Small intestine (tissue), 7 donors: ENCODE measurements at regions not wholly inside any gene's neighbourhood (a gene's known extent, or its start where the extent isn't known, plus 50 kb on each side); places are given as distances from the start of the nearest gene placed in this dataset.

Experiments
- DNase-seq, 2 donors: peaks; one replicate each; pipeline versions ENCODE4 v3.0.0 to v3.0.0-alpha.2; 2013
- FAIRE-seq: peaks from 2 replicates; lab custom pipeline; 2012; peaks lifted over from hg19 to GRCh38; lab: Jason Lieb, UNC
- H3K27ac ChIP-seq, 3 donors: one replicate each; pipeline ENCODE4 v1.5.1; 2013; ENCODE audit warnings: low read length in 2 of 3, mild to moderate bottlenecking in 2 of 3, control low read depth in 1 of 3, inconsistent platforms in 1 of 3, low read depth in 1 of 3, moderate library complexity in 1 of 3
- H3K27me3 ChIP-seq, 3 donors: one replicate each; pipeline ENCODE4 v1.6.1; 2013; ENCODE audit warnings: low read length in 3 of 3, inconsistent platforms in 1 of 3; ENCODE audit not compliant: control insufficient read depth in 3 of 3, insufficient read depth in 3 of 3
- H3K36me3 ChIP-seq, 3 donors: one replicate each; pipeline ENCODE4 v1.6.1; 2013; ENCODE audit warnings: low read length in 3 of 3, inconsistent platforms in 1 of 3, low read depth in 1 of 3, mild to moderate bottlenecking in 1 of 3, moderate library complexity in 1 of 3; ENCODE audit not compliant: control insufficient read depth in 3 of 3, insufficient read depth in 2 of 3
- H3K4me1 ChIP-seq, 3 donors: one replicate each; pipeline ENCODE4 v1.6.1; 2013; ENCODE audit warnings: low read length in 2 of 3, inconsistent platforms in 1 of 3, low read depth in 1 of 3, mild to moderate bottlenecking in 1 of 3, moderate library complexity in 1 of 3; ENCODE audit not compliant: control insufficient read depth in 3 of 3, insufficient read depth in 2 of 3
- H3K4me3 ChIP-seq, 3 donors: one replicate each; pipeline ENCODE4 v1.5.1; 2013; ENCODE audit warnings: low read length in 3 of 3, control low read depth in 1 of 3, inconsistent platforms in 1 of 3, low read depth in 1 of 3, mild to moderate bottlenecking in 1 of 3, moderate library complexity in 1 of 3
- H3K9me3 ChIP-seq, 2 donors: one replicate each; pipeline ENCODE4 v1.6.1; 2013; ENCODE audit warnings: low read depth in 1 of 2, low read length in 1 of 2; ENCODE audit not compliant: control insufficient read depth in 2 of 2, insufficient read depth in 1 of 2
- WGBS, 3 donors: extraction: QIAGEN DNeasy Blood & Tissue Kit; methylation state at CpG; one replicate each; pipeline ENCODE4 v1.1.7; 2013; 5-methylcytosine and 5-hydroxymethylcytosine counted together
- donor health status: healthy with polysubstance abuse.
- donor health status: control.
- donor health status: control.
- donor health status: Bipolar disorder and iron deficiency.
- donor health status: healthy.

DNA sequence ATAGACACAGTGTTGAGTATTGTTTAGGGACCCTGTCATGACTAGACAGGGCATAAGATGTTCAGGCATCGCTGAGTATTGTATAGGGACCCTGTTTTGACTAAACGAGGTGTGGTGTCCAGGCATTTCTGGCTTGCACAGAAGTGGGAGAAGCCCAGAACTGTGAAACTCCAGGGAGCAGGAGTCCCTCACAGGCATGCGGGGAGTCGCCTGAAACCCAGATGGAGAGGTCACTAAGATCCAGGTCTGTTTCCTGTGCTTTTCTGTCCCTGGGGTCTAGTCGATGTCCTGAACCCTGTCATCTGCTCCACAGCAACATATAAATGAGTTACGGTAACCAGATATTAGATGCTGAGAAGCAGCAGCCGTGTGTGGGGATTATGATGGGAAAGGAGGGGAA, 469.0 kb upstream of the SALL3 start:
- no peak overlapping the region for H3K27ac ChIP-seq
- peaks cover 0 to 7% of the 10 kb centered on the region in 2 donors for H3K9me3 ChIP-seq
- no peak overlapping the region for H3K4me3 ChIP-seq
- no peaks in the 10 kb centered on the region for H3K27me3 ChIP-seq
- FAIRE-seq (no peak), DNase-seq (no peak)
- no peaks in the 10 kb centered on the region for H3K4me1 ChIP-seq
- 73 to 82% (median 80%) methylated on average over 7 of the region's 7 CpGs for WGBS, 3 donors
- no peaks in the 10 kb centered on the region for H3K36me3 ChIP-seq

DNA sequence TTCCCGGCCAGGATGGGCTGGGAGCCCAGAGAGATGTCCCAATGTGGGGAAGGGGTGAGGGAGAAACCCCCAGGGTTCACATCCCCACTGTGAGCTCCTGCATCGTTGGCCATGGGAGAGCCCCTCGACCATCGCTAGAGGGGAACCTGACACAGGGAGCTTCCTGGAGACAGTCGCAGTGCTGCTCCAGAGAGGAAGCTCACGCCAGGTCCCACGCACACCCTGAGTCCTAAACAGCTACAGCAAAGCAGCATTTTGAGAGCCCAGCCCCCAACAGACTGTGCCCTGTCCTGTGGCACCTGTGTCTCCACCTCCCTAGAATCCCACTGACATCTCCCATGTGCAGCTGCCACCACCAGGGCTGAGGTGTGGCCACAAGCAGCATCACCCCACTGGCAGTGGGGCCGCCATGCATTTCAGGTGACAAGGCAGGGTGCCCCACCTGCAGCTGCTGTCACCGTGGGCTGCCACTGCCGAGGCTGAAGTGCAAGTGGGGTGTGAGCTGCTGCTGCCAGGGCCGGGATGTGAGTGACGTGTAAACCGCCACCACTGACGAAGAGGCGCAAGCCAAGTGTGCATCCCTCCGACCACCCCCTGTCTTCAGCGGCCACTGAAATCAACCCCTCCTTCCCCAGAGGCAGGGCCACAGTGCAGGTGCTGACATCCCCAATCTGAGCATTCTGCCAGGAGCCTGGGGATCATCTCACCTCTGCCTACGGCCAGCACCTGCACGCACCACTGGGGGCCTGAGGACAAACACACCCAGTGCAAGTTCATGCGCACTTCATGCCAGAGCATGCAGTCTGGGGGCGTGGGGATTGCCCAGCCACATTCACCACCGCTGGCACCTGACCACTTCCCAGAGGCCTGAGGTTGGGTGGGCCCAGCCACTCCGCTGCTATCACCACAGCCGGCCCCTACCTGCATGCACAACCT, 467.7 kb upstream of the SALL3 start:
- H3K36me3 ChIP-seq: no peaks in the 10 kb centered on the region
- 82 to 84% (median 83%) methylated on average over 24 of the region's 24 CpGs for WGBS, 3 donors
- DNase-seq: no peak
- peaks cover 0 to 7% of the 10 kb centered on the region in 2 donors for H3K9me3 ChIP-seq
- no peaks in the 10 kb centered on the region for H3K27me3 ChIP-seq
- H3K27ac ChIP-seq: no peak overlapping the region
- H3K4me1 ChIP-seq: no peaks in the 10 kb centered on the region
- H3K4me3 ChIP-seq: no peak overlapping the region
- no peak for FAIRE-seq

DNA sequence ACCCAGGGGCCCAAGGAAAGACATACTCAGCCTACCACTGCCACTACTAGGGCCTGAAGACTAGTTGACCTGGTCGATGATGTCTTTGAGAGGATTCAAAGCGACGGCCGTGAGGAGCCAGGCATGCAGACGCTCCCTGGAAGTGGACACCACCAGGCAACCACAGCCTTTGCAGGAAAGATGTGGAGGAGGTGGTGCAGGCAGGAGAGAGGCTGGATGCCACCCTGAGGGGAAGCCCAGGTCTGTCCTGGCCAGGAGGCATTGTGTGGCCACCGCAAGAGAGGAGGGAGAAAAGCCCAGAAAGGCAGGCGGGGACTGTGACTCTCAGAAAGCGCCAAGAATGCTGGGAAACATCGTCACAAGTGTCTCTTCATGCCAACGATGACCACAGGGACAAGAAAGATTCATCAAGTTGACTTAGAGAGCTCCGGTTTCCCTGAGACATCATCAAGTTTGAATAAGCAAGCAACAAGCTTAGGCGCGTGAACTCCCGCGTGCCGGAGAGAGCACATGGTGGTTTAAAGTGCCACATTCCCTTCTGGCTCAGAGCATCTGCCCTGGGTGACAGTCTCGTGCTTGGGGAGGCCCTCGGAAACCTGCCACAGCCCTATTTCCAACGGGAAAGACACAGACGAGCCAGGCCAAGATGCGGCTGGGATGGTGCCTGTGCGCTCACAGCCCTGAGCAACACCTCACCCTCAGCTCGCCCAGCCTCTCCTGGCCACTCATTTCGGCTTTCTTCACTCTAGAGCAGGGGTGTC, 464.5 kb upstream of the SALL3 start:
- 87 to 90% (median 89%) methylated on average over 24 of the region's 24 CpGs for WGBS, 3 donors
- Histone ChIP-seq H3K36me3 (no peaks in the 10 kb centered on the region), H3K4me1 (no peaks in the 10 kb centered on the region), H3K27ac (no peak overlapping the region), H3K9me3 (peaks cover 0 to 23% of the 10 kb centered on the region in 2 donors), H3K4me3 (no peak overlapping the region), H3K27me3 (no peaks in the 10 kb centered on the region)
- no peak for FAIRE-seq
- no peak for DNase-seq

DNA sequence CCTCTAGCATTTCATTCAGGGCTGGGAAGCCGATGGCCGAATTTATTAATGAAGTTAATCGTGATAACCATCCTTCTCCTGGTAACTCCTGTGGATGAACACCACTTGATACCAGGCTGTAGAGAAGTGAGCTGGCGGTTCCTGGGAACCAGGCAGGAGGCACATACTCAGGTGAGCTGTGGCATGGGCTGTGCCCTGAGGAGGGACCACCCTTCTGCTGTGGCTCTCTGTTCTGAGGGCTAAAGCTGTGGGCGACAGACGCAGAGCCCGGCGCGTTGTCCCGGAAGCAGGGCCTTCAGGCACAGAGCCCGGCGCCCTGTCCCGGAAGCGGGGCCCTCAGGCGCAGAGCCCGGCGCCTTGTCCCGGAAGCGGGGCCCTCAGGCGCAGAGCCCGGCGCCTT, 462.3 kb upstream of the SALL3 start:
- H3K27ac ChIP-seq: no peak overlapping the region
- H3K4me3 ChIP-seq: no peak overlapping the region
- 88 to 93% (median 89%) methylated on average over 19 to 22 of the region's 22 CpGs for WGBS, 3 donors
- DNase-seq (no peak), FAIRE-seq (no peak)
- H3K27me3 ChIP-seq: no peaks in the 10 kb centered on the region
- no peaks in the 10 kb centered on the region for H3K36me3 ChIP-seq
- peaks cover 0 to 34% of the 10 kb centered on the region in 2 donors for H3K9me3 ChIP-seq
- H3K4me1 ChIP-seq: no peaks in the 10 kb centered on the region

DNA sequence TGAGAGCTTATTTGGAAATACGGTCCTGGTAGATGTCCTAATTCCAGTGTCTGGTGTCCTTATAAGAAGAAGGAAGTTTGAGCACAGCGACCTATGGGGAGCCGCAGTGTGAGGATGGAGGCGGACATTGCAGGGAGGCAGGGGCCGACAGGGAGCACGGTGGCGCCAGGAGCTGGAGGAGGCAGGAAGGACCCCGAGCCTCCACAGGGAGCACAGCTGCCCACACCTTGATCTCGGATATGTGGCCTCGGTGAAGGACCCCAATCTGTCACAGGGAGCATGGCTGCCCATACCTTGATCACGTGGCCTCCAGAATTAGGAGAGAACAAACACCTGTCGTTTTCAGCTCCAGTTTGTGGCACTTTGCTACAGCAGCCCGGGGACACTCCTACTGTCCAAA, 461.6 kb upstream of the SALL3 start:
- Histone ChIP-seq H3K4me3 (no peak overlapping the region), H3K27me3 (no peaks in the 10 kb centered on the region), H3K9me3 (peaks cover 0 to 39% of the 10 kb centered on the region in 2 donors), H3K27ac (no peak overlapping the region), H3K4me1 (no peaks in the 10 kb centered on the region), H3K36me3 (no peaks in the 10 kb centered on the region)
- FAIRE-seq (no peak), DNase-seq (no peak)
- WGBS, 3 donors: 79 to 81% (median 79%) methylated on average over 13 of the region's 13 CpGs

DNA sequence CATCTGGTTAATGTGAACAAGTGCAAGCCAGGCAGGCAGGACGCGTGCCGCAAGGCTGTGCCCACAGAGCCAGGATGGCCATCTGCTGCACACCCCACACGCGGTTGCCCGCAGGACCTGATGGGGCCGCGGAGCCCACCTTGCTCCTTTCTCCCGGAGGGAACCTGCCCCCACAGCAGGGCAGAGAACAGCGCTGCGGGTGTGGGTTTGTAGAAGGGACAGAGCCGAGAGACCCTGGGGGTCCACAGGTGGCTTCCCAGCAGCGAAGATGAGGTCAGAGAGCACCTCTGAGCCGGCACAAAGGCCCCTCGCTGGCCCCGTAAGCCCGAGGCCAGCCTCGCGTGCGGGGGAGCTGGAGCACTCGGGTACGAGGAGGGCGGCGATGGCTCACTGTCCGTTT, 460.8 kb upstream of the SALL3 start:
- H3K9me3 ChIP-seq: peaks cover 0 to 43% of the 10 kb centered on the region in 2 donors
- no peak for DNase-seq
- H3K4me1 ChIP-seq: no peaks in the 10 kb centered on the region
- no peak overlapping the region for H3K4me3 ChIP-seq
- no peaks in the 10 kb centered on the region for H3K36me3 ChIP-seq
- 89 to 90% (median 89%) methylated on average over 25 of the region's 25 CpGs for WGBS, 3 donors
- FAIRE-seq: no peak
- H3K27ac ChIP-seq: no peak overlapping the region
- H3K27me3 ChIP-seq: no peaks in the 10 kb centered on the region

DNA sequence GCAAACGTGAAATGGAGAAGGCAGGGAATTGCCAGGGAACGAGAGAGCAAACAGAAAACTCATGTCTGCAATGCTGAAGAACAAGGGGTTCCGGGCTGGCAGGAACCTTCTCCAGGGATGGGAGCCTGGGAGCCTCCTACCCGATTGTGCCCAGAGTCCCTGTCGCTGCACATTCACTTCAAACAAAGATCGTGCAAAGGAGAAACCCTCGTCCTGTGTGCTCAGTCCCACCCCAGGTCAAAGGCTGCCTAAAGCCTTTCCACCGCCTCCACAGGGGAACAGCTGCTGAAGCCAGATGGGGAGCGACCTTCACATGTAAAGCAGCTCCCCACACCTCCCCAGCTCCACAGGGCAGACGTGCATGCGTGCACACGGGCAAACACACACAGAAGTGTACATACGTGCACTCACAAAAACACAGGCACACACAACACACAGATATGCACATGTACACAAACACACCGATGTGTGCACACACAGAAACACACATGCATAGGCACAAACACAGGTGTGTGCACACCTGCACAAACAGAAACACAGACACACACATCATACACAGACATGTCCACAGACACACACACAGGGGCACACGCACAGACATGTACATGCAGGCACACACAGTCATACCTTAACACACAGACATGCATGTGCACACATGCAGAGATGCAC, 460.1 kb upstream of the SALL3 start:
- Histone ChIP-seq H3K4me1 (no peaks in the 10 kb centered on the region), H3K4me3 (no peak overlapping the region), H3K27me3 (no peaks in the 10 kb centered on the region), H3K36me3 (no peaks in the 10 kb centered on the region), H3K9me3 (peaks cover 0 to 43% of the 10 kb centered on the region in 2 donors), H3K27ac (no peak overlapping the region)
- DNase-seq: peak in 1 of 2 donors; percentile 74
- no peak for FAIRE-seq
- WGBS, 3 donors: 37 to 73% (median 48%) methylated on average over 15 of the region's 15 CpGs

DNA sequence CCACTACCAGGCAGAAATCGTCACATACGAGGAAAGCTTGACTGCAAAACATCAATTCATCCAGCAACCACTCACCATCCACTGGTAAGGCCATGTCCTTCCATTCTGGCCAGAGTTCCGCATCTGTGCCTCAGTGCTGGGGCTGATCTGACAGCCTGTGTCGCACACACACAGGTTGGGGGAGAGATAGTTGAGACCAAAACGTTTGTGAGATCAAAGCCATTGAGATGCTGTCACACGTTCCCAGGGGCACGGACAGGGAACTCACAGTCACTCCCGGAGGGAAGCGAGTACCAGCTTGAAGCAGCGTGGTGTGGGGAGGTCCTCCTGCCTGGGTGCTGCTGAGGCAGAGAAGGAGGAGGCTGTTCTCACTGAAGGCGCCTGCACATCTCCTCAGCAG, 458.5 kb upstream of the SALL3 start:
- Histone ChIP-seq H3K9me3 (peaks cover 0 to 37% of the 10 kb centered on the region in 2 donors), H3K27me3 (no peaks in the 10 kb centered on the region), H3K4me3 (no peak overlapping the region), H3K36me3 (no peaks in the 10 kb centered on the region), H3K4me1 (no peaks in the 10 kb centered on the region), H3K27ac (no peak overlapping the region)
- 78 to 85% (median 84%) methylated on average over 10 to 11 of the region's 11 CpGs for WGBS, 3 donors
- no peak for FAIRE-seq
- DNase-seq: no peak
